HK-2 (cell line): ENCODE measurements at regions not wholly inside any gene's neighbourhood (a gene's known extent, or its start where the extent isn't known, plus 50 kb on each side); places are given as distances from the start of the nearest gene placed in this dataset.
"Not testable (repeated sequence)": the region's sequence is repeated elsewhere in the genome, so short reads cannot be mapped to it uniquely, and the experiment has no call there.

Experiments
- DNase-seq: peaks from one replicate; pipeline ENCODE4 v3.0.0-alpha.2; 2018; ENCODE audit not compliant: unreplicated experiment

- no peak for DNase-seq
These were observed 412.6 kb upstream of the SOX5 start for GRCh38 chr12:24361877-24362580.

- no peak for DNase-seq
These were observed 411.4 kb upstream of the SOX5 start for GRCh38 chr12:24360907-24361306.

- no peak for DNase-seq
These were observed 411.0 kb upstream of the SOX5 start for GRCh38 chr12:24360461-24360860.

GRCh38 chr12:24360057-24360456 lies 410.6 kb upstream of the SOX5 start:
- no peak for DNase-seq

- DNase-seq = no peak
These were observed 409.9 kb upstream of the SOX5 start for GRCh38 chr12:24359418-24359817.

GRCh38 chr12:24356240-24356804 lies 406.9 kb upstream of the SOX5 start:
- no peak for DNase-seq

GRCh38 chr12:24352363-24352762 lies 402.9 kb upstream of the SOX5 start:
- no peak for DNase-seq

GRCh38 chr12:24349051-24349799 lies 399.8 kb upstream of the SOX5 start:
- no peak for DNase-seq

GRCh38 chr12:24348180-24348579 lies 398.7 kb upstream of the SOX5 start:
- not testable (repeated sequence) for DNase-seq

GRCh38 chr12:24328261-24328660 lies 378.8 kb upstream of the SOX5 start:
- no peak for DNase-seq

GRCh38 chr12:24325331-24325730 lies 375.9 kb upstream of the SOX5 start:
- no peak for DNase-seq

- DNase-seq = no peak
These were observed 358.4 kb upstream of the SOX5 start for GRCh38 chr12:24307716-24308335.

GRCh38 chr12:24307153-24307552 lies 357.7 kb upstream of the SOX5 start:
- no peak for DNase-seq

GRCh38 chr12:24306001-24306400 lies 356.5 kb upstream of the SOX5 start:
- no peak for DNase-seq

- no peak for DNase-seq
These were observed 354.8 kb upstream of the SOX5 start for GRCh38 chr12:24304285-24304684.

GRCh38 chr12:24302708-24303107 lies 353.2 kb upstream of the SOX5 start:
- no peak for DNase-seq

- no peak for DNase-seq
These were observed 348.0 kb upstream of the SOX5 start for GRCh38 chr12:24297516-24297915.

- no peak for DNase-seq
These were observed 344.1 kb upstream of the SOX5 start for GRCh38 chr12:24293549-24293948.

- DNase-seq = no peak
These were observed 338.5 kb upstream of the SOX5 start for GRCh38 chr12:24287963-24288362.

GRCh38 chr12:24285448-24285847 lies 336.0 kb upstream of the SOX5 start:
- DNase-seq = no peak

- no peak for DNase-seq
These were observed 331.9 kb upstream of the SOX5 start for GRCh38 chr12:24281341-24281740.

- DNase-seq = no peak
These were observed 330.8 kb upstream of the SOX5 start for GRCh38 chr12:24280056-24280842.
